ENCODE measurements at regions not wholly inside any gene's neighbourhood (a gene's known extent, or its start where the extent isn't known, plus 50 kb on each side); places are given as distances from the start of the nearest gene placed in this dataset.
A peak's percentile ranks its signal among the peaks of the same experiment; 100 is the strongest.
"Not testable (repeated sequence)": the region's sequence is repeated elsewhere in the genome, so short reads cannot be mapped to it uniquely, and the experiment has no call there.

- no peak for DNase-seq (ENCODE audit: low read depth, low spot score)
- H3K4me3 ChIP-seq (ENCODE audit: low read depth, low read length), result no peak overlapping the region
- in situ Hi-C loops (cut with HindIII; ENCODE audit: low sequenced_read_pairs), result no loop called here
- no peak for TF ChIP-seq CTCF (IDR thresholded peaks at IDR 0.05; ENCODE audit: low read depth, low read length)
Measured at GRCh38 chr14:37810094-37810801, 214.8 kb downstream of the TTC6 start.

GRCh38 chr14:37813732-37814131 lies 218.3 kb downstream of the TTC6 start:
- no peak for TF ChIP-seq CTCF (IDR thresholded peaks at IDR 0.05; ENCODE audit: low read depth, low read length)
- no peak overlapping the region for H3K4me3 ChIP-seq (ENCODE audit: low read depth, low read length)
- DNase-seq (ENCODE audit: low read depth, low spot score), result no peak
- in situ Hi-C loops (cut with HindIII; ENCODE audit: low sequenced_read_pairs), result no loop called here

- no peak for TF ChIP-seq CTCF (IDR thresholded peaks at IDR 0.05; ENCODE audit: low read depth, low read length)
- DNase-seq (ENCODE audit: low read depth, low spot score), result no peak
- H3K4me3 ChIP-seq (ENCODE audit: low read depth, low read length), result no peak overlapping the region
- in situ Hi-C loops (cut with HindIII; ENCODE audit: low sequenced_read_pairs), result no loop called here
Measured at GRCh38 chr14:37816135-37816534, 220.7 kb downstream of the TTC6 start.

GRCh38 chr14:37816743-37817295 lies 221.4 kb downstream of the TTC6 start:
- DNase-seq (ENCODE audit: low read depth, low spot score), result no peak
- H3K4me3 ChIP-seq (ENCODE audit: low read depth, low read length), result no peak overlapping the region
- no peak for TF ChIP-seq CTCF (IDR thresholded peaks at IDR 0.05; ENCODE audit: low read depth, low read length)
- in situ Hi-C loops (cut with HindIII; ENCODE audit: low sequenced_read_pairs), result no loop called here

- no peak overlapping the region for H3K4me3 ChIP-seq (ENCODE audit: low read depth, low read length)
- peak; percentile 71 for DNase-seq (ENCODE audit: low read depth, low spot score)
- no peak for TF ChIP-seq CTCF (IDR thresholded peaks at IDR 0.05; ENCODE audit: low read depth, low read length)
- in situ Hi-C loops (cut with HindIII; ENCODE audit: low sequenced_read_pairs), result no loop called here
Measured at GRCh38 chr14:37819155-37820015, 224.0 kb downstream of the TTC6 start.

GRCh38 chr14:37820810-37821209 lies 225.4 kb downstream of the TTC6 start:
- in situ Hi-C loops (cut with HindIII; ENCODE audit: low sequenced_read_pairs); H3K4me3 ChIP-seq (ENCODE audit: low read depth, low read length); DNase-seq (ENCODE audit: low read depth, low spot score): not testable (repeated sequence)

All from astrocyte of the spinal cord (primary cell).